OCI-LY7 (cell line): ENCODE measurements at regions not wholly inside any gene's neighbourhood (a gene's known extent, or its start where the extent isn't known, plus 50 kb on each side); places are given as distances from the start of the nearest gene placed in this dataset.

ENCODE experiments used
- EZH2phosphoT487 ChIP-seq: fragments of 200-600 bp; sonication (generic); IDR thresholded peaks from 2 replicates; pipeline ENCODE4 v1.6.1; 2018; ENCODE audit warnings: low read depth, borderline replicate concordance, mild to moderate bottlenecking, mixed run types, antibody characterized with exemption, low read length, moderate library complexity, mixed read lengths
- TF ChIP-seq, protein P1 (sequence below): fragments of 200-600 bp; sonication (generic); conservative IDR thresholded peaks from 2 replicates; pipeline ENCODE4 v1.5.1; 2014; ENCODE audit warnings: mild to moderate bottlenecking, antibody characterized with exemption, low read length, moderate library complexity, mixed read lengths

DNA sequence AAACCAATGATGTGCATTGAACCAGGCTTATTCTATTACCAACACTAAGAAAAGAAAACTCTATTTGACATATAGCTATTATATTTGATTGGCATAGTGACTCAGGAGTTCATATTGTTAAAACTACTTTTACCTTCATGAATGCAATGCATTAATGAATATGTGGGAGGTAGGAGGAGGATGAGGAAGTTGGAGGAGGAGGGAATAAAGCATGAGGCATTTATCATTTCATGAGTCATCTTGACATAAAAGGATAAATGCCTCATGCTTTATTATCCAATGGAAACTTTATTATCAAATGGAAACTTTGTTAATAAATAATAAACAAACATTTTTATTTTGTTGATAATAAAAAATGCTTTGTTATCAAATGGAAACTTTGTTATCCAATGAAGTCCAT is 116.5 kb downstream of the SPRY2 start:
- TF ChIP-seq, protein P1, sequence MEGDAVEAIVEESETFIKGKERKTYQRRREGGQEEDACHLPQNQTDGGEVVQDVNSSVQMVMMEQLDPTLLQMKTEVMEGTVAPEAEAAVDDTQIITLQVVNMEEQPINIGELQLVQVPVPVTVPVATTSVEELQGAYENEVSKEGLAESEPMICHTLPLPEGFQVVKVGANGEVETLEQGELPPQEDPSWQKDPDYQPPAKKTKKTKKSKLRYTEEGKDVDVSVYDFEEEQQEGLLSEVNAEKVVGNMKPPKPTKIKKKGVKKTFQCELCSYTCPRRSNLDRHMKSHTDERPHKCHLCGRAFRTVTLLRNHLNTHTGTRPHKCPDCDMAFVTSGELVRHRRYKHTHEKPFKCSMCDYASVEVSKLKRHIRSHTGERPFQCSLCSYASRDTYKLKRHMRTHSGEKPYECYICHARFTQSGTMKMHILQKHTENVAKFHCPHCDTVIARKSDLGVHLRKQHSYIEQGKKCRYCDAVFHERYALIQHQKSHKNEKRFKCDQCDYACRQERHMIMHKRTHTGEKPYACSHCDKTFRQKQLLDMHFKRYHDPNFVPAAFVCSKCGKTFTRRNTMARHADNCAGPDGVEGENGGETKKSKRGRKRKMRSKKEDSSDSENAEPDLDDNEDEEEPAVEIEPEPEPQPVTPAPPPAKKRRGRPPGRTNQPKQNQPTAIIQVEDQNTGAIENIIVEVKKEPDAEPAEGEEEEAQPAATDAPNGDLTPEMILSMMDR = no peak
- no peak for TF ChIP-seq EZH2phosphoT487
